GM10266 (cell line): ENCODE measurements at regions not wholly inside any gene's neighbourhood (a gene's known extent, or its start where the extent isn't known, plus 50 kb on each side); places are given as distances from the start of the nearest gene placed in this dataset.

ENCODE experiments used
- DNase-seq: peaks from one replicate; pipeline ENCODE4 v3.0.0; 2012; ENCODE audit errors: extremely low spot score
- TF ChIP-seq, protein P1 (sequence below): IDR thresholded peaks from 2 replicates; pipeline ENCODE4 v1.5.1; 2012; ENCODE audit warnings: mild to moderate bottlenecking, low read depth; ENCODE audit not compliant: control insufficient read depth, insufficient read depth; ENCODE audit errors: missing control alignments

DNA sequence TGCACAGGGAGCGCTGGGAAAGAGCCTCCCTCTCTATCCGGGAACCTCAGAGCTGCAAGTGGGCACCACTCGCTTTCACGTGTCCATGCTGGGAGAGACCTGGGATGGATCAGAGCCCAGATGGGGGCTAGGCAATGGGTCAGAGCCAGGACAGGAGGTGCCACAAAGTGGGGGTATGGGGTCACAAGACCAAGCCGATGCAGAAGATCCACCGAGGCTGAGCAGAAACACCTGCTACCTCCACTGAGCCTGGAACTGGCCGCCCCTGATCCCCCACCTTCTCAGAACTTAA is 180.9 kb upstream of the SFSWAP start:
- TF ChIP-seq, protein P1, sequence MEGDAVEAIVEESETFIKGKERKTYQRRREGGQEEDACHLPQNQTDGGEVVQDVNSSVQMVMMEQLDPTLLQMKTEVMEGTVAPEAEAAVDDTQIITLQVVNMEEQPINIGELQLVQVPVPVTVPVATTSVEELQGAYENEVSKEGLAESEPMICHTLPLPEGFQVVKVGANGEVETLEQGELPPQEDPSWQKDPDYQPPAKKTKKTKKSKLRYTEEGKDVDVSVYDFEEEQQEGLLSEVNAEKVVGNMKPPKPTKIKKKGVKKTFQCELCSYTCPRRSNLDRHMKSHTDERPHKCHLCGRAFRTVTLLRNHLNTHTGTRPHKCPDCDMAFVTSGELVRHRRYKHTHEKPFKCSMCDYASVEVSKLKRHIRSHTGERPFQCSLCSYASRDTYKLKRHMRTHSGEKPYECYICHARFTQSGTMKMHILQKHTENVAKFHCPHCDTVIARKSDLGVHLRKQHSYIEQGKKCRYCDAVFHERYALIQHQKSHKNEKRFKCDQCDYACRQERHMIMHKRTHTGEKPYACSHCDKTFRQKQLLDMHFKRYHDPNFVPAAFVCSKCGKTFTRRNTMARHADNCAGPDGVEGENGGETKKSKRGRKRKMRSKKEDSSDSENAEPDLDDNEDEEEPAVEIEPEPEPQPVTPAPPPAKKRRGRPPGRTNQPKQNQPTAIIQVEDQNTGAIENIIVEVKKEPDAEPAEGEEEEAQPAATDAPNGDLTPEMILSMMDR = no peak
- DNase-seq = no peak

DNA sequence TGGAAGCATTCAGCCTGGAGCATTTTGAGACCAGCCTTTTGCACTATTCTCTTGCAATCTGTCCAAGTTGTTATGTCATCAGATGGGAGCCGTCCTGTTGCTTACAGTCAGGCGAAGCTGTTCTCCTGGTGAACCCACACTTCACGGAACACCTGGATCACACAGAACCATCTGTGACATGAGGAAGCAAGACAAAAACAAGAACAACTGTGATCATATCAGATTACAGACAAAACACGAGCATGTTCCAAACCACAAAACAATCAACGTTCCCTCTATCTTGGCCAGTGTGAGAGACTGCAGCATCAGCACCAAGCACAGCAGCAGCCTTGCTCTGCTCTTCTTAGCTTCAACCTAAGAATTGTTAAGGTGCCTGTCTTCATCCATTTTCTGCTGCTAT is 180.5 kb upstream of the SFSWAP start:
- TF ChIP-seq, protein P1 = no peak
- no peak for DNase-seq

DNA sequence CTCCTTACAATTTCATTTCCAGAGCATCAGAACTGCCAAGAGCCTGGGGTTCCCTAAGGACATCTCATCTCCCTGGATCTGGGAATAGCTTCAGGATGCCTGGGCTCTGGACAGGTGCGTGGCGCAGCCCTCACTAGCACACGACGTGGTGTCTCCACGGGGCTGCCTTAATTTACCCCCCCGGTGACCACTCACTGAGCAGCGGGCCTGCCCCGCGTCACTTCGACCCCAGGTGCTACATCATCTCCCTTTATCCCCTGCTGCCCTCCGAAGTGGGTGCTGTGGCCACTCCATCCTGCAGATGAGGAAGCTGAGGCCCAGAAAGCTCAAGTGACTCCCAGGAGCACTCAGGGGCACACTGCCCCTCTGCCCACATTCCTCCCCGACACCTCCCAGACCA is 177.8 kb upstream of the SFSWAP start:
- TF ChIP-seq, protein P1 = no peak
- DNase-seq = no peak

DNA sequence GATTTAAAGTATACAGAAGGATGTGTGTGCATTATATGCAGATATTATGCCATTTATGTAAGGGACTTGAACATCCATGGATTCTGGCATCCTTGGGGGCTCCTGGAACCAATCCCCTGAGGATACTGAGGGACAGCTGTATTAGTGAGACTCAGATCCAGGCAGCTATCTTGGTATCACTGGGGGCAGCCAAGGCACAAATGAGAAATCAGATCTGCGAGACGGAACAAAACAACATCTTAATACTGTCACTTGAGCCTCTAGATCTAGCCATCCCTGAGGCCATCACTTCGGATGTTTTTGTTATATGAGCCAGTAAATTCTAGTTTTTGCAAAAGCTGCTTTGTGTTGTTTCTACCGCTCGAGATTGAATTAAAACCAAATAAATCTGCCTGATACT is 175.1 kb upstream of the SFSWAP start:
- TF ChIP-seq, protein P1 = no peak
- DNase-seq = no peak

DNA sequence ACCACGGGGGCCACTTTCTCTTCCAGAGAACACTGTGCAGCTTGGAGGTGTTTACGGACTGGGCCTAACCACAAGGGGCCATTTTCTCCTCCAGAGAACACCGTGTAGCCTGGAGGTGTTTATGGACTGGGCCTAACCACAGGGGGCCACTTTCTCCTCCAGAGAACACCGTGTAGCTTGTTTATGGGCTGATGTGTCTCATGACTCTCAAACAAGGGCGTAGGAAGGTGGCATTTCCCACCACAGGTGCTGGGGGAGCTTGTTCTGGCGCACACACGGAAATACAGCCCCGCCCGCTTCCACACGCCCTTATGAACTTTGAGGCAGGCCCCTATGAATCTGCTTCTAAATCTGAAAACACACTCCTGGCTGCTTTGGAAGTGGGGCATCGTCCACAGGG is 174.6 kb upstream of the SFSWAP start:
- no peak for DNase-seq
- TF ChIP-seq, protein P1 = no peak

DNA sequence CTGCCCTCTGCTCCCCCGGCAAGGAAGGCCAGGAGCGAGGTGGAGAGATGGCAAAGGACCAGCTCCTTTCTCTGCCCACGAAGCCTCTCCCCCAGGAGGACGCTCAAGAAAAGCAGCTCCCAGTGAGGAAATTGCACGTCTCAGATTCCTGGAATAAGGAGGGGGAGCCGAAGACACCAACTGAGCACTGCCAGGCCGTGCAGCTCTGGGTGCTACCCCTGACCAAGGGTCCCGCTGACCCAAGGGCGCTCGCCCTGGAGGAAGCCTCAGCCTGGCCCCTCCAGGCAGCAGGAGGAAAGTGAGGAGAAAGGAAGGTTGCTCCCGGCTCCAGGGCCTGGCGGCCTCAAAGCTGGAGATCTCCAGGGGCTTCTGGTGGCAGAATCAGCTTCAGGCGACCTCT is 174.1 kb upstream of the SFSWAP start:
- DNase-seq = no peak
- TF ChIP-seq, protein P1 = no peak

DNA sequence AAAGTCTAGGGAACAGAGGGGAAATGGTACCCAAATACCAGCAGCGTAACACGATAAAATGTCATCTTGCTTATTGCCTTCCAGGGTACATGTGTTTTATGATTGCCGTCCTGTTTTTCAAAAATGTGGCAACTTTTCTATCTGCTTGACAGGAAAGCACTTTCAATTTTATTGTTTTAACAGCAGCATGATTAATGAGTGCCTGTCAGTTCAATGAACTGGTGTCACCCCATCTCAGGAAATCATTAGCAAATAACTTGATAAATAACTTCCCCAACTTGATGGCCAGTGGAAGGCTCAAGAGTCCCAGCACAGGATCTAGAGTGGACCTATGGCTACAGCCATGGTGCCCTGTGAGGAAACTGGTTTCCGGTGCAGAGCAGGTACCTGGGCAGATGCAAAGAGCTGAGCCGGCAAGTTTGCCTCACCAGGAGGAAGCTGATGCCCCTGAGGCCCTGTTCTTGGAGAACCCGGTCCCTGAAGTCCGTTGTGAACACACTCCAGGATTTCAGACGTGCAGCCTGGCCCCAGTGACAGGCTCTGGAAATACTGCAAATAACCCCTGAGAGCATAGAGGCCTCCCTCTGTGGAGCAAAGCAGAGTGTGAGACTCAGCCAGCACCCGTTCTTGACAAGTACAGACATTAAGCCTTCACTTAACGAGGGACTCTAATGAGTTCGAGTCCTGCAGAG is 173.5 kb upstream of the SFSWAP start:
- TF ChIP-seq, protein P1 = no peak
- no peak for DNase-seq
